Keratinocyte (primary cell): ENCODE measurements at regions not wholly inside any gene's neighbourhood (a gene's known extent, or its start where the extent isn't known, plus 50 kb on each side); places are given as distances from the start of the nearest gene placed in this dataset.

Experiments
- EZH2 ChIP-seq: IDR thresholded peaks from one replicate; pipeline ENCODE4 v1.6.1; 2012; ENCODE audit warnings: inconsistent platforms, mild to moderate bottlenecking, low read length, moderate library complexity
- TF ChIP-seq, protein P1 (sequence below), 3 experiments: IDR thresholded peaks in 1 of 3; conservative IDR thresholded peaks in 1 of 3; optimal IDR thresholded peaks in 1 of 3; 2 replicates in 2 of 3; 3 replicates in 1 of 3; pipeline versions ENCODE3 to v1.5.1; 2011; ENCODE audit warnings: low read length in 3 of 3, mild to moderate bottlenecking in 3 of 3, moderate library complexity in 2 of 3, control low read depth in 1 of 3, inconsistent platforms in 1 of 3; ENCODE audit not compliant: insufficient read depth in 2 of 3; ENCODE audit errors: extremely low read depth in 1 of 3

DNA sequence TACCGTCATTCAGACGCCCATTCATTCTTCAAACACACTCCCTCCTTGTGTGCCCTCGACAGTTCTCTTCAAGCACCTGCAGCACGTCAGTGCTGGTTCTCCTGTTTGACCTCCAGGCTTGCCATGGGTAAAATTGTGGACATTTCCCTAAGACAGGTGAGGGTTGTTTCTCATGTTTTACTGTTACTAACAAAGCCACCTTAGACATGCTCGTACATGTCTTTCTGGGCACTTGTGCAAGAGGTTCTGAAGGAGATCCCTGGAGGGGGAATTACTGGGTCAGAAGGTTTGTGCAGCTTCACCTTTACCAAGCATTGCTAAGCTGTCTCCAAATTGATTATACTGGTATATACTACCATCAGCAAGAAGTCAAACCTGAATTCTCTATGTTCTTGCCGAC, 189.7 kb upstream of the TMEM45B start:
- TF ChIP-seq, protein P1, sequence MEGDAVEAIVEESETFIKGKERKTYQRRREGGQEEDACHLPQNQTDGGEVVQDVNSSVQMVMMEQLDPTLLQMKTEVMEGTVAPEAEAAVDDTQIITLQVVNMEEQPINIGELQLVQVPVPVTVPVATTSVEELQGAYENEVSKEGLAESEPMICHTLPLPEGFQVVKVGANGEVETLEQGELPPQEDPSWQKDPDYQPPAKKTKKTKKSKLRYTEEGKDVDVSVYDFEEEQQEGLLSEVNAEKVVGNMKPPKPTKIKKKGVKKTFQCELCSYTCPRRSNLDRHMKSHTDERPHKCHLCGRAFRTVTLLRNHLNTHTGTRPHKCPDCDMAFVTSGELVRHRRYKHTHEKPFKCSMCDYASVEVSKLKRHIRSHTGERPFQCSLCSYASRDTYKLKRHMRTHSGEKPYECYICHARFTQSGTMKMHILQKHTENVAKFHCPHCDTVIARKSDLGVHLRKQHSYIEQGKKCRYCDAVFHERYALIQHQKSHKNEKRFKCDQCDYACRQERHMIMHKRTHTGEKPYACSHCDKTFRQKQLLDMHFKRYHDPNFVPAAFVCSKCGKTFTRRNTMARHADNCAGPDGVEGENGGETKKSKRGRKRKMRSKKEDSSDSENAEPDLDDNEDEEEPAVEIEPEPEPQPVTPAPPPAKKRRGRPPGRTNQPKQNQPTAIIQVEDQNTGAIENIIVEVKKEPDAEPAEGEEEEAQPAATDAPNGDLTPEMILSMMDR (optimal IDR thresholded peaks at IDR 0.05 in 1 of 3, IDR thresholded peaks at IDR 0.05 in 1 of 3, conservative IDR thresholded peaks at IDR 0.05 in 1 of 3; ENCODE audit: extremely low read depth in 1 of 3, insufficient read depth in 2 of 3, low read length in 3 of 3) = no peak
- no peak for TF ChIP-seq EZH2
